Osteoblast (primary cell): ENCODE measurements at regions not wholly inside any gene's neighbourhood (a gene's known extent, or its start where the extent isn't known, plus 50 kb on each side); places are given as distances from the start of the nearest gene placed in this dataset.

ENCODE experiments used
- DNase-seq: peaks from one replicate; pipeline ENCODE4 v3.0.0; 2011; ENCODE audit warnings: low spot score, mixed read lengths; ENCODE audit not compliant: insufficient read length; ENCODE audit errors: missing footprints
- H2AFZ ChIP-seq: 2 replicates; pipeline ENCODE4 v1.6.0; 2011; ENCODE audit warnings: mild to moderate bottlenecking, low read length
- H3K27ac ChIP-seq: 2 replicates; pipeline ENCODE4 v1.5.1; 2011; ENCODE audit warnings: mild to moderate bottlenecking, low read depth, low read length, moderate library complexity
- H3K27me3 ChIP-seq: 2 replicates; pipeline ENCODE4 v1.6.0; 2012; ENCODE audit warnings: mild to moderate bottlenecking, control low read depth, inconsistent platforms, low read length, moderate library complexity; ENCODE audit not compliant: insufficient read depth
- H3K36me3 ChIP-seq: 2 replicates; pipeline ENCODE4 v1.5.1; 2011; ENCODE audit warnings: mild to moderate bottlenecking, low read length, control low read depth, moderate library complexity; ENCODE audit not compliant: insufficient read depth
- H3K4me1 ChIP-seq: 2 replicates; pipeline ENCODE4 v1.5.1; 2011; ENCODE audit warnings: mild to moderate bottlenecking, low read length, control low read depth, moderate library complexity; ENCODE audit not compliant: insufficient read depth
- H3K4me2 ChIP-seq: 2 replicates; pipeline ENCODE4 v1.6.0; 2011; ENCODE audit warnings: mild to moderate bottlenecking, low read length; ENCODE audit not compliant: insufficient read depth
- H3K4me3 ChIP-seq: fragments of 200-600 bp; sonication (generic); 3 replicates; pipeline ENCODE4 v1.5.1; 2012; ENCODE audit warnings: mild to moderate bottlenecking, low read length, inconsistent platforms; ENCODE audit not compliant: insufficient read depth
- H3K79me2 ChIP-seq: 2 replicates; pipeline ENCODE4 v1.6.0; 2012; ENCODE audit warnings: mild to moderate bottlenecking, low read length, control low read depth, inconsistent platforms; ENCODE audit not compliant: insufficient read depth
- H3K9me3 ChIP-seq: 2 replicates; pipeline ENCODE4 v1.5.1; 2011; ENCODE audit warnings: low read depth, low read length, control low read depth
- H4K20me1 ChIP-seq: 2 replicates; pipeline ENCODE4 v1.6.0; 2012; ENCODE audit warnings: mild to moderate bottlenecking, low read length, control low read depth; ENCODE audit not compliant: insufficient read depth
- TF ChIP-seq, protein P1 (sequence below): IDR thresholded peaks from 2 replicates; pipeline ENCODE4 v1.5.1; 2011; ENCODE audit warnings: mild to moderate bottlenecking, low read depth, low read length, moderate library complexity; ENCODE audit errors: extremely low read depth

DNA sequence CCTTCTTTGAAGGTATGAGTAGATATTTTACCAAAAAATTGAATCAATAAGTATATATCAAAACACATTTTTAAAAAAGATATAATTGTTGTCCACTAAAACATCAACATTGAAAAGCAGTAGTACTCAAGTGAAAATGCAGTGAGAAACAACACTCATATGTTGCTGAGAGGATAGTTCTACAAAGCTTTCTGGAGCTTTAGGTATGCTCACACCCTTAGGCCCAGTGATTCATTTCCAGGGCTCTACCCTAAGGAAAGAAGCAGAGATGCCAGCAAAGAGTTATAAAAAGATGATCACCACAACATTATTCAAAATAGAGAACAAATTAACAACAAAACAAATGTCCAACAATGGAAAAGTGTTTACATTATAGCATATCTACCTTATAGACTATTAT, 197.3 kb upstream of the CCDC150 start:
- H3K27me3 ChIP-seq, result no peaks in the 10 kb centered on the region
- no peaks in the 10 kb centered on the region for H3K79me2 ChIP-seq
- no peak for DNase-seq
- no peaks in the 10 kb centered on the region for H4K20me1 ChIP-seq
- no peak overlapping the region for H3K27ac ChIP-seq
- no peaks in the 10 kb centered on the region for H3K9me3 ChIP-seq
- no peaks in the 10 kb centered on the region for H3K4me1 ChIP-seq
- no peak overlapping the region for H3K4me3 ChIP-seq
- H2AFZ ChIP-seq, result no peak overlapping the region
- no peak overlapping the region for H3K4me2 ChIP-seq
- H3K36me3 ChIP-seq, result no peaks in the 10 kb centered on the region
- TF ChIP-seq, protein P1, sequence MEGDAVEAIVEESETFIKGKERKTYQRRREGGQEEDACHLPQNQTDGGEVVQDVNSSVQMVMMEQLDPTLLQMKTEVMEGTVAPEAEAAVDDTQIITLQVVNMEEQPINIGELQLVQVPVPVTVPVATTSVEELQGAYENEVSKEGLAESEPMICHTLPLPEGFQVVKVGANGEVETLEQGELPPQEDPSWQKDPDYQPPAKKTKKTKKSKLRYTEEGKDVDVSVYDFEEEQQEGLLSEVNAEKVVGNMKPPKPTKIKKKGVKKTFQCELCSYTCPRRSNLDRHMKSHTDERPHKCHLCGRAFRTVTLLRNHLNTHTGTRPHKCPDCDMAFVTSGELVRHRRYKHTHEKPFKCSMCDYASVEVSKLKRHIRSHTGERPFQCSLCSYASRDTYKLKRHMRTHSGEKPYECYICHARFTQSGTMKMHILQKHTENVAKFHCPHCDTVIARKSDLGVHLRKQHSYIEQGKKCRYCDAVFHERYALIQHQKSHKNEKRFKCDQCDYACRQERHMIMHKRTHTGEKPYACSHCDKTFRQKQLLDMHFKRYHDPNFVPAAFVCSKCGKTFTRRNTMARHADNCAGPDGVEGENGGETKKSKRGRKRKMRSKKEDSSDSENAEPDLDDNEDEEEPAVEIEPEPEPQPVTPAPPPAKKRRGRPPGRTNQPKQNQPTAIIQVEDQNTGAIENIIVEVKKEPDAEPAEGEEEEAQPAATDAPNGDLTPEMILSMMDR, result no peak

DNA sequence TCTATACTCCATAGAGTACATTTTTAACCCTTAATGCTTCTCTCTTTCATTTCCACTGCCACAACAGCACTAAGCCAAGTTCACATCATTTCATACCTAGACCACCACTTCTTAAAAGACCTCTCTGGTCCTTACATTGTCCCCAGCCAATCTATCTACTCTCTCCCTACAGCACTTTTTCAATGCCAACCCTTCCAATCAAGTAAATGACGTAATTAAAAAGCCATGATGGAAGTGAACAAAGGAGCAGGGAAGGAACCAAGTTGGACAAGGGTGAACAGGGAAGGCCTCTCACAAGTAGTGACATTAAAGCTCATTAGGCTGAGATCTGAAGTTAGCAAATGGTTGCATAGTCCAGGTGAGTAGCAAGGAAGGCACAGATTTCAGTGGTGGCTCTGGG, 195.1 kb upstream of the CCDC150 start:
- Histone ChIP-seq H3K4me3 (no peak overlapping the region), H3K27me3 (no peaks in the 10 kb centered on the region), H3K4me2 (no peak overlapping the region), H3K36me3 (no peaks in the 10 kb centered on the region), H2AFZ (no peak overlapping the region), H4K20me1 (no peaks in the 10 kb centered on the region), H3K4me1 (no peaks in the 10 kb centered on the region), H3K9me3 (no peaks in the 10 kb centered on the region), H3K79me2 (no peaks in the 10 kb centered on the region), H3K27ac (no peak overlapping the region)
- TF ChIP-seq, protein P1, result no peak
- no peak for DNase-seq

DNA sequence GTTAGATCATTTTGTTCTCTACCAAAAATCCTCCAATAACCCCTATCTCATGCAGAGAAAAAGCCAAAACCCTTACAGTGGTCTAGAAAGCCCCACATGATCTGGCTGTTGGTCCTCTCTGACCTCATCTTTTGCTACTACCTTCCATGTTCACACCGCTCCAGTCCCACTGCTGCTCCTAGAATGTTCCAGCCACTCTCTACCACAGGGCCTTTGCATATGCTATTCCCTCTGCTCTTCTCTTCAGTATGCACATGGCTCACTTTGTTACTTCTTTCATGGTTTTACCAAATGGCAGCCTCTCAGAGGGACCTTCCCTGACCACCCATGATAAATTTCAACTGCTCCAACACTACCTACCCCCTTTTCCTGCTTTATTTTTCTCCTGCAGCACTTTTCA, 193.5 kb upstream of the CCDC150 start:
- Histone ChIP-seq H3K9me3 (no peaks in the 10 kb centered on the region), H3K27me3 (no peaks in the 10 kb centered on the region), H3K4me1 (no peaks in the 10 kb centered on the region), H3K4me3 (no peak overlapping the region), H4K20me1 (no peaks in the 10 kb centered on the region), H3K4me2 (no peak overlapping the region), H3K36me3 (no peaks in the 10 kb centered on the region), H3K79me2 (no peaks in the 10 kb centered on the region), H2AFZ (no peak overlapping the region), H3K27ac (no peak overlapping the region)
- TF ChIP-seq, protein P1, result no peak
- DNase-seq, result no peak

DNA sequence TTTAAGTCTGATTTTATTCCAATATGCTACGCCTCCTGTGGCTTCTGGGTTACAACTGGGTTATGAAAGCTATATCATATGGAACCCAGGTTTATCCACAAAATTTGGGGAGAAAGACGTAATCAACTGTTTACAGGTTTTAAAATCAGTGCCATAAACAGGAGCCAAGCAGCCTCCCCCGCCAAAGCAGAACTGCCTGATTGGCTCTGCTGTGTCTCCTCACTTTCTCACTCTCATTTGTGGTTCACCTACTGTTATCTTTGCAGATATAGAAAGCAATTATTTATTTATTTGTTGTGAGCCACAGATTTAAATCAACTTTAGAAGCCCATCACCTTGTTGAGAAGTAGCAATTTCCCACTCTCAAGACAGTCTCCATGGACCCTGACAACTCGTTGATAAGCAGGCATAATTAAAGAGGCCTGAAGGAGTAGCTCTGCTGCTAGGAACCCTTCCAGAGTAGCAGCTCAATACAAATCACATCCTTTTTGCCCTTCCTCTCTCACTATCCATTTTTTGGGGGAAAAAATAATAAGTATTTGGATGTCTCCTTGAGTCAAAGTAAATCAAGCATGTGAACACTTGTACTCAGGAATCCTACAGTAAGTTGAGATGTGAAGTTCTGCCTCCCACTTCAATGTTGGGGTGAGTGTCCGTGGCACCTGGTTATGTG, 191.0 kb upstream of the CCDC150 start:
- Histone ChIP-seq H3K79me2 (no peaks in the 10 kb centered on the region), H3K9me3 (no peaks in the 10 kb centered on the region), H3K36me3 (no peaks in the 10 kb centered on the region), H3K4me2 (no peak overlapping the region), H3K4me3 (no peak overlapping the region), H2AFZ (no peak overlapping the region), H3K27me3 (no peaks in the 10 kb centered on the region), H3K27ac (no peak overlapping the region), H4K20me1 (no peaks in the 10 kb centered on the region), H3K4me1 (no peaks in the 10 kb centered on the region)
- TF ChIP-seq, protein P1, result no peak
- no peak for DNase-seq
